ENCODE measurements at regions not wholly inside any gene's neighbourhood (a gene's known extent, or its start where the extent isn't known, plus 50 kb on each side); places are given as distances from the start of the nearest gene placed in this dataset.

- 3% methylated on average over 2 of the region's 2 CpGs for WGBS (ENCODE audit: low lambda C conversion rate)
- Histone ChIP-seq H3K4me1 (ENCODE audit: insufficient read depth, low read length) (no peaks in the 10 kb centered on the region), H3K4me2 (ENCODE audit: low read depth, low read length) (no peak overlapping the region), H2AFZ (ENCODE audit: low read length) (no peak overlapping the region), H3K9me3 (ENCODE audit: low read length) (peaks cover 13% of the 10 kb centered on the region), H3K36me3 (replicated peaks in 1 of 2; ENCODE audit: control insufficient read depth in 1 of 2, insufficient read depth in 2 of 2, low read length in 2 of 2) (no peaks in the 10 kb centered on the region), H4K20me1 (ENCODE audit: insufficient read depth, low read length) (no peaks in the 10 kb centered on the region), H3K79me2 (ENCODE audit: insufficient read depth, low read length) (no peaks in the 10 kb centered on the region), H3K27ac (ENCODE audit: extremely low read length, insufficient read depth, low read length) (no peak overlapping the region), H3K9ac (ENCODE audit: insufficient read depth, low read depth, low read length) (no peak overlapping the region), H3K27me3 (ENCODE audit: control insufficient read depth in 1 of 2, insufficient read depth in 2 of 2, low read length in 2 of 2) (no peaks in the 10 kb centered on the region), H3K4me3 (replicated peaks in 1 of 3; ENCODE audit: insufficient read depth in 1 of 3, low read depth in 2 of 3, low read length in 3 of 3) (no peak overlapping the region)
- in situ Hi-C loops (cut with HindIII; ENCODE audit: extremely low pct_ligation_motif_present, low pct_unique_long_range_greater_than_20kb), result no loop called here
- ATAC-seq (no peak), FAIRE-seq (no peak), DNase-seq (ENCODE audit: low spot score) (no peak)
- BruUV-seq (replicated peaks), result no TSS peak
- ChIA-PET POLR2A (no interaction called here), CTCF (ENCODE audit: low intra/inter-chr PET ratio, low total read pairs) (no interaction called here)
- TF ChIP-seq NFATC3 (CRISPR knock-in tag; IDR thresholded peaks at IDR 0.05) (no peak), ZNF414 (CRISPR knock-in tag; IDR thresholded peaks at IDR 0.05) (no peak), ZNF709 (CRISPR knock-in tag; IDR thresholded peaks at IDR 0.05) (no peak), HNF1A (IDR thresholded peaks at IDR 0.05; ENCODE audit: low read depth) (no peak), HNF1A (CRISPR knock-in tag; IDR thresholded peaks at IDR 0.05; ENCODE audit: borderline replicate concordance) (no peak), NR2F6 (IDR thresholded peaks at IDR 0.05) (no peak), NR2F6 (CRISPR knock-in tag; IDR thresholded peaks at IDR 0.05) (no peak), ZNF784 (CRISPR knock-in tag; IDR thresholded peaks at IDR 0.05; ENCODE audit: borderline replicate concordance) (no peak), ZSCAN9 (CRISPR knock-in tag; IDR thresholded peaks at IDR 0.05; ENCODE audit: borderline replicate concordance) (no peak), GTF2F1 (IDR thresholded peaks at IDR 0.05; ENCODE audit: low read length) (no peak), ZNF180 (CRISPR knock-in tag; IDR thresholded peaks at IDR 0.05; ENCODE audit: borderline replicate concordance, low read depth) (no peak), FOXO1 (CRISPR knock-in tag; IDR thresholded peaks at IDR 0.05) (no peak)
- intact Hi-C loops (cut with micrococcal nuclease; ENCODE audit: unreplicated experiment), result no loop called here
Observed at GRCh38 chr11:113602483-113602882, 103.6 kb downstream of the TMPRSS5 start.

All from HepG2 (cell line).